ENCODE measurements at regions not wholly inside any gene's neighbourhood (a gene's known extent, or its start where the extent isn't known, plus 50 kb on each side); places are given as distances from the start of the nearest gene placed in this dataset.
A peak's percentile ranks its signal among the peaks of the same experiment; 100 is the strongest.

GRCh38 chr9:85401998-85402397 is 339.8 kb downstream of the AGTPBP1 start:
- no peak for TF ChIP-seq CTCF (IDR thresholded peaks at IDR 0.05; ENCODE audit: insufficient read depth, low read length, poor library complexity, severe bottlenecking)
- Histone ChIP-seq H3K36me3 (ENCODE audit: control insufficient read depth, insufficient read depth, low read length) (no peaks in the 10 kb centered on the region), H3K4me3 (ENCODE audit: low read depth, low read length) (no peak overlapping the region), H3K27me3 (ENCODE audit: control insufficient read depth, insufficient read depth, low read length) (no peaks in the 10 kb centered on the region)
- no peak for DNase-seq (ENCODE audit: low read depth)

- DNase-seq (ENCODE audit: low read depth), result no peak
- no peak for TF ChIP-seq CTCF (IDR thresholded peaks at IDR 0.05; ENCODE audit: insufficient read depth, low read length, poor library complexity, severe bottlenecking)
- no peak overlapping the region for H3K4me3 ChIP-seq (ENCODE audit: low read depth, low read length)
- no peaks in the 10 kb centered on the region for H3K27me3 ChIP-seq (ENCODE audit: control insufficient read depth, insufficient read depth, low read length)
- H3K36me3 ChIP-seq (ENCODE audit: control insufficient read depth, insufficient read depth, low read length), result no peaks in the 10 kb centered on the region
Measured at GRCh38 chr9:85397005-85397404, 344.7 kb downstream of the AGTPBP1 start.

GRCh38 chr9:85392260-85392659 is 349.5 kb downstream of the AGTPBP1 start:
- H3K4me3 ChIP-seq (ENCODE audit: low read depth, low read length), result no peak overlapping the region
- no peak for TF ChIP-seq CTCF (IDR thresholded peaks at IDR 0.05; ENCODE audit: insufficient read depth, low read length, poor library complexity, severe bottlenecking)
- no peaks in the 10 kb centered on the region for H3K27me3 ChIP-seq (ENCODE audit: control insufficient read depth, insufficient read depth, low read length)
- no peaks in the 10 kb centered on the region for H3K36me3 ChIP-seq (ENCODE audit: control insufficient read depth, insufficient read depth, low read length)
- no peak for DNase-seq (ENCODE audit: low read depth)

- Histone ChIP-seq H3K36me3 (ENCODE audit: control insufficient read depth, insufficient read depth, low read length) (no peaks in the 10 kb centered on the region), H3K27me3 (ENCODE audit: control insufficient read depth, insufficient read depth, low read length) (no peaks in the 10 kb centered on the region), H3K4me3 (ENCODE audit: low read depth, low read length) (no peak overlapping the region)
- TF ChIP-seq CTCF (IDR thresholded peaks at IDR 0.05; ENCODE audit: insufficient read depth, low read length, poor library complexity, severe bottlenecking), result no peak
- peak; percentile 19 for DNase-seq (ENCODE audit: low read depth)
Measured at GRCh38 chr9:85377731-85378289, 363.9 kb downstream of the AGTPBP1 start.

- TF ChIP-seq CTCF (IDR thresholded peaks at IDR 0.05; ENCODE audit: insufficient read depth, low read length, poor library complexity, severe bottlenecking), result no peak
- no peaks in the 10 kb centered on the region for H3K27me3 ChIP-seq (ENCODE audit: control insufficient read depth, insufficient read depth, low read length)
- no peak overlapping the region for H3K4me3 ChIP-seq (ENCODE audit: low read depth, low read length)
- H3K36me3 ChIP-seq (ENCODE audit: control insufficient read depth, insufficient read depth, low read length), result no peaks in the 10 kb centered on the region
- DNase-seq (ENCODE audit: low read depth), result no peak
Measured at GRCh38 chr9:85368781-85369180, 373.0 kb downstream of the AGTPBP1 start.

- Histone ChIP-seq H3K4me3 (ENCODE audit: low read depth, low read length) (no peak overlapping the region), H3K27me3 (ENCODE audit: control insufficient read depth, insufficient read depth, low read length) (no peaks in the 10 kb centered on the region), H3K36me3 (ENCODE audit: control insufficient read depth, insufficient read depth, low read length) (no peaks in the 10 kb centered on the region)
- TF ChIP-seq CTCF (IDR thresholded peaks at IDR 0.05; ENCODE audit: insufficient read depth, low read length, poor library complexity, severe bottlenecking), result no peak
- no peak for DNase-seq (ENCODE audit: low read depth)
Measured at GRCh38 chr9:85359161-85359560, 382.6 kb downstream of the AGTPBP1 start.

Data from kidney epithelial cell (primary cell).